ENCODE measurements at regions not wholly inside any gene's neighbourhood (a gene's known extent, or its start where the extent isn't known, plus 50 kb on each side); places are given as distances from the start of the nearest gene placed in this dataset.

DNA sequence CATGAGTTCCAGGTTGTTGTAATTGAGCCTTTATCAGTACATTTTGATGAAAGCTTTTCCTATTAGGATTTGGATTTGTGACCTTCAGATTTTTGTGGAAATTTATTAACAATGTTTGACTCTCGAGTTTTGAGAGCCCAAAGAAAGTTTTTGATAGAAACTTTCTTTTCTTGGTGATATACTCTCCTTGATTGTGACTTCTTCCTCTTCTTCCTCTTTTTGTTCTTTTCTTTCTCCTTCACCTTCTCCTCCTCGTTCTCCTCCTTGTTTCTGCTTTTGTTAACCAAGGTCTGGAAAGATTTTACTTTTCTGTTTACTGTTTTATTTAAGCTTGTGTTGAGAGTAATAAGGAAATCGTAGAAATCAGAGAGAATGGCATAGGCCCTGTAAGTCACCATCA, 182.4 kb downstream of the TRIM27 start:
- H3K4me3 Mint-ChIP-seq: no peak overlapping the region
- H3K9me3 Mint-ChIP-seq: peaks cover 23% of the 10 kb centered on the region
- H3K36me3 Mint-ChIP-seq (ENCODE audit: low read depth): peaks cover 12% of the 10 kb centered on the region
- peaks cover 9% of the 10 kb centered on the region for H3K4me1 Mint-ChIP-seq (ENCODE audit: low read depth)
- H3K27me3 Mint-ChIP-seq (ENCODE audit: low read depth): peaks cover 62% of the 10 kb centered on the region
- H3K27ac Mint-ChIP-seq: no peak overlapping the region

DNA sequence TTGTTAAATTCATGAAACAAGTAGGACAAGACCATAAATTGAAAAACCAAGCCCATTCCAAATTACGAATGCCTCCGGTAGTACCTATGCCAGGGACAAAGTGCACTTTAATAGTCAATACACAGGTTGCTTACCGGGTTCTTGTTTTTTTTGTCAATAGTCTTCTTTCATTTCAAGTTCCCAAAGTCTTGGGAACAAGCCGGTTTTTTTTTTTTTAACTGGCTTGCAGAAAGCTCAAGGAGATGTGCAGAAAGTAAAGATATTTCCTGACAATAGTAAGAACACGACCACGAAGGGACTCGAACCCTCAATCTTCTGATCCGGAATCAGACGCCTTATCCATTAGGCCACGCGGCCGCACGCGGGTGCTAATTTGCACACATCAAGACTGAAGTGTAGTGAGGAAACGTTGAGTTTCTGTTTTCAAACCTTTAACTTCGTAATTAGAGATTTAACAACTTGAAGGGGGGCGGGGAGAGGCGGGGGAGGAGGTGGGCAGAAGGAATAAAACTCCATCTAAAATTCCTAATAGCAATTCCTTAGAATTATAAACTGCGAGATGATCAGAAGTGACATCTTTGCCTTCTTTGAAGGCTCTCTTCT, 181.0 kb downstream of the TRIM27 start:
- Mint-ChIP-seq H3K27ac (no peak overlapping the region), H3K36me3 (ENCODE audit: low read depth) (peaks cover 10% of the 10 kb centered on the region), H3K27me3 (ENCODE audit: low read depth) (peaks cover 60% of the 10 kb centered on the region), H3K4me3 (no peak overlapping the region), H3K4me1 (ENCODE audit: low read depth) (peaks cover 7% of the 10 kb centered on the region), H3K9me3 (peaks cover 22% of the 10 kb centered on the region)

DNA sequence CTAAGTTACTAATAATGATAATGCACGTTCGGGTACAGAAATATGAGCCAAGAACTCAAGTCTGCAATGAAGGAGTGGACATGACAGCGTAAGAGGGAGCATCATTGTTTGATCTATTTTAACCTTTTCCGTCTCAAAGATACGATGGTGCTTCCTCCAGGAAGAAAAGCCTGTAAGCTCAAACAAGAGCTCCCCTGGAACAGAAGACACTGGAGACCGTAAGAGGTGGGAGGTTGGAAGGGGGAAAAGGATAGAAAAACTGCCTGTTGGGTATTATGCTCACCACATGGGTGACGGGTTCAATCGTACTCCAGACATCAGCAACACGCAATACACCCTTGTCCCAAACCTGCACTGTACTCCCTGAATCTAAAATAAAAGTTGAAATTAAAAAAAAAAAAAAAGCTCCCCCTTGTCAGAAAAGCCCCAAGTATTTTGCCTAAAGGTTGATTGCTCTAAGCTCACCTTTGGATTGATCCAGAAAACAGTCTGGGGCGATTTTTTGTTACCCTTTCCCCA, 180.5 kb downstream of the TRIM27 start:
- no peak overlapping the region for H3K4me3 Mint-ChIP-seq
- peaks cover 56% of the 10 kb centered on the region for H3K27me3 Mint-ChIP-seq (ENCODE audit: low read depth)
- peaks cover 4% of the 10 kb centered on the region for H3K4me1 Mint-ChIP-seq (ENCODE audit: low read depth)
- H3K9me3 Mint-ChIP-seq: peaks cover 20% of the 10 kb centered on the region
- no peak overlapping the region for H3K27ac Mint-ChIP-seq
- peaks cover 6% of the 10 kb centered on the region for H3K36me3 Mint-ChIP-seq (ENCODE audit: low read depth)

GRCh38 chr6:28747083-28747630, 176.6 kb downstream of the TRIM27 start:
- no peaks in the 10 kb centered on the region for H3K36me3 Mint-ChIP-seq (ENCODE audit: low read depth)
- H3K9me3 Mint-ChIP-seq: peaks cover 14% of the 10 kb centered on the region
- peak overlapping the region; percentile 2 for H3K27ac Mint-ChIP-seq

GRCh38 chr6:28747631-28748157, 176.1 kb downstream of the TRIM27 start:
- Mint-ChIP-seq H3K36me3 (ENCODE audit: low read depth) (no peaks in the 10 kb centered on the region), H3K4me1 (ENCODE audit: low read depth) (no peaks in the 10 kb centered on the region), H3K27me3 (ENCODE audit: low read depth) (peaks cover 43% of the 10 kb centered on the region), H3K4me3 (no peak overlapping the region), H3K27ac (peak overlapping the region; percentile 2), H3K9me3 (peaks cover 14% of the 10 kb centered on the region)

More at GRCh38 chr6:28747083-28747630, 176.6 kb downstream of the TRIM27 start:
- Mint-ChIP-seq H3K4me1 (ENCODE audit: low read depth) (no peaks in the 10 kb centered on the region), H3K27me3 (ENCODE audit: low read depth) (peaks cover 44% of the 10 kb centered on the region), H3K4me3 (no peak overlapping the region)

DNA sequence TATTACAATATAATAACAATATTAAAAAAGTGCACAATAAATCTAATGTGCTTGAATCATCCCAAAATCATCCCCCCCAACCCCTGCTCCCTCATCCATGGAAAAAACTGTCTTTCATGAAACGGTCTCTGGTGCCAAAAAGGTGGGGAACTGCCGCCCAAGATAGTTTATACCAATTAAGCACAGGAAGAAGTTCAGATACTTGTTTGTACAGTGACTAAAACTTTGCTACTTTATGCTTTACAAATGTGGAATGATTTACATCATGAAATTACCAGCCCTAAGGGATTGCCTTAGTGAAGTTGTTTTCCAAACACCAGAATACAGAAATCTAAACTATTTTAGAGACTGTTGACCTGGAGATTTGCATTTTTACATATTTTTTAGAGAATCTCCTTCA, 175.6 kb downstream of the TRIM27 start:
- Mint-ChIP-seq H3K4me1 (ENCODE audit: low read depth) (no peaks in the 10 kb centered on the region), H3K36me3 (ENCODE audit: low read depth) (no peaks in the 10 kb centered on the region), H3K9me3 (peaks cover 14% of the 10 kb centered on the region), H3K27me3 (ENCODE audit: low read depth) (peaks cover 38% of the 10 kb centered on the region), H3K4me3 (no peak overlapping the region), H3K27ac (no peak overlapping the region)

DNA sequence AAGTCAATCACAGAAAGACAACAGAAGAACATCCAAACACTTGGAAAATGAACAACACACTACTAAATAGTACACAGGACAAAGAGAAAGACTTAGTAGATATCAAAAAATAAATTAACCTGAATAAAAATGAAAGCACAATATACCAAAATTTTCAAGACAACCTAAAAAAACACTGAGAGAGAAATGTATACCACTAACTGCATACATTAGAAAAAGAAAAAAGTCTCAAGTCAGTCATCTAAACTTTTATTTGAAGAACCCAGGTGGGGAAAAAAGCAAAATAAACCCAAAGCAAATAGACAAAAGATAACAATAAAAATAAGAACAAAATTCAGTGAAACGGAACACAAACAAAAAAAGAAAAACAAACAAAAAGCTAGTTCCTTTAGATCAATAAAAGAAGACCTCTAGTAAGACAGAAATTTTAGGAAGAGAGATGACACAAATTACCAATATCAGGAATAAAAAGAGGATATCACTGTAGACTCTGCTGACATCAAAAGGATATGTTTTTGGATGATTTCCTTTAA, 172.8 kb downstream of the TRIM27 start:
- Mint-ChIP-seq H3K4me3 (no peak overlapping the region), H3K4me1 (ENCODE audit: low read depth) (no peaks in the 10 kb centered on the region), H3K36me3 (ENCODE audit: low read depth) (no peaks in the 10 kb centered on the region), H3K27me3 (ENCODE audit: low read depth) (peaks cover 19% of the 10 kb centered on the region), H3K9me3 (peaks cover 14% of the 10 kb centered on the region), H3K27ac (no peak overlapping the region)

DNA sequence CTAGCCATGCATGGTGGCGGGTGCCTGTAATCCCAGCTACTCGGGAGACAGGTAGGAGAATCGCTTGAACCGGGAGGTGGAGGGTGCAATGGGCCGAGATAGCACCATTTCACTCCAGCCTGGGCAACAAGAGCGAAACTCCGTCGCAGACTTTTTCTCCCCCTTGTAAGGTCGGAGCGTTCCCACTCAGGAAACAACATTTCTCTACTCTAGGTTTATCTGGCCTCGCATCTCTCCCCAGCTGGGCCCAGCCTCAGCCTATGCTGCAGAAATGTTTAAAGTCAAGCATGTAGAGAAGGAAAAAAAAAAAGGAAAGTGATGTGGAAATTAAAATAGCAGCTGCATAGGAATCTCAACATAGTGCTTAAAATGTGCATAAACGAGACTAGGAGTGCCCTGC, 172.3 kb downstream of the TRIM27 start:
- H3K36me3 Mint-ChIP-seq (ENCODE audit: low read depth): no peaks in the 10 kb centered on the region
- no peaks in the 10 kb centered on the region for H3K4me1 Mint-ChIP-seq (ENCODE audit: low read depth)
- H3K27me3 Mint-ChIP-seq (ENCODE audit: low read depth): peaks cover 17% of the 10 kb centered on the region
- no peak overlapping the region for H3K27ac Mint-ChIP-seq
- peaks cover 14% of the 10 kb centered on the region for H3K9me3 Mint-ChIP-seq
- no peak overlapping the region for H3K4me3 Mint-ChIP-seq

- no peak overlapping the region for H3K4me3 Mint-ChIP-seq
- H3K36me3 Mint-ChIP-seq (ENCODE audit: low read depth): no peaks in the 10 kb centered on the region
- H3K9me3 Mint-ChIP-seq: peaks cover 14% of the 10 kb centered on the region
- H3K4me1 Mint-ChIP-seq (ENCODE audit: low read depth): no peaks in the 10 kb centered on the region
- H3K27me3 Mint-ChIP-seq (ENCODE audit: low read depth): peaks cover 15% of the 10 kb centered on the region
- H3K27ac Mint-ChIP-seq: no peak overlapping the region
Observed at GRCh38 chr6:28751963-28752350, 171.8 kb downstream of the TRIM27 start.

GRCh38 chr6:28757429-28758045, 166.2 kb downstream of the TRIM27 start:
- H3K36me3 Mint-ChIP-seq (ENCODE audit: low read depth): no peaks in the 10 kb centered on the region
- no peaks in the 10 kb centered on the region for H3K27me3 Mint-ChIP-seq (ENCODE audit: low read depth)
- no peaks in the 10 kb centered on the region for H3K9me3 Mint-ChIP-seq
- H3K4me1 Mint-ChIP-seq (ENCODE audit: low read depth): no peaks in the 10 kb centered on the region
- H3K27ac Mint-ChIP-seq: no peak overlapping the region
- H3K4me3 Mint-ChIP-seq: no peak overlapping the region

GRCh38 chr6:28758046-28758817, 165.6 kb downstream of the TRIM27 start:
- H3K9me3 Mint-ChIP-seq: no peaks in the 10 kb centered on the region
- H3K36me3 Mint-ChIP-seq (ENCODE audit: low read depth): no peaks in the 10 kb centered on the region
- H3K4me3 Mint-ChIP-seq: no peak overlapping the region
- H3K27me3 Mint-ChIP-seq (ENCODE audit: low read depth): no peaks in the 10 kb centered on the region
- no peaks in the 10 kb centered on the region for H3K4me1 Mint-ChIP-seq (ENCODE audit: low read depth)
- no peak overlapping the region for H3K27ac Mint-ChIP-seq

DNA sequence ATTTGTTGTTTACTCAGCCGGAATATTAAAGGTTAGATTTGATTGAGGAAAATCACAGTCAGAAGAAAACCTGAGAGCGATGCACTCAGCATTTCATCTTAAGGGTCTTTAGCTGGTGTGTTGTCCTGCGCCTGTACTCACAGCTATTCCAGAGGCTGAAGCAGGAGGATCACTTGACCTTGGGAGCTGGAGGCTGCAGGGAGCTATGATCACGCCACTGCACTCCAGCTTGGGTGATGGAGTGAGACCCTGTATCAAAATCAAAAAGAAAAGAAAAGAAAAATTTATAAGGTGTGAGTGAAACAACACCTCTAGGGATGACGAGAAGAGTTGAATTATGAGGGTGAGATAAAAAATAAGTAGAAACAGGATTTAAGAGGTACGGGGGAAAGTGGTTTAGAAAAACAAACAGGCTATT, 165.0 kb downstream of the TRIM27 start:
- no peak overlapping the region for H3K27ac Mint-ChIP-seq
- no peaks in the 10 kb centered on the region for H3K4me1 Mint-ChIP-seq (ENCODE audit: low read depth)
- H3K4me3 Mint-ChIP-seq: no peak overlapping the region
- H3K9me3 Mint-ChIP-seq: no peaks in the 10 kb centered on the region
- peaks cover 3% of the 10 kb centered on the region for H3K27me3 Mint-ChIP-seq (ENCODE audit: low read depth)
- H3K36me3 Mint-ChIP-seq (ENCODE audit: low read depth): no peaks in the 10 kb centered on the region

- H3K27ac Mint-ChIP-seq: no peak overlapping the region
- H3K36me3 Mint-ChIP-seq (ENCODE audit: low read depth): no peaks in the 10 kb centered on the region
- H3K27me3 Mint-ChIP-seq (ENCODE audit: low read depth): peaks cover 51% of the 10 kb centered on the region
- H3K4me1 Mint-ChIP-seq (ENCODE audit: low read depth): no peaks in the 10 kb centered on the region
- no peak overlapping the region for H3K4me3 Mint-ChIP-seq
- peaks cover 7% of the 10 kb centered on the region for H3K9me3 Mint-ChIP-seq
Observed at GRCh38 chr6:28764014-28764723, 159.6 kb downstream of the TRIM27 start.

All from T-helper 1 cell treated with Interleukin-12 subunit alpha and Interleukin-12 subunit beta and Interleukin-4 antibody, amounts not matched to agents 30 μg/mL and 1 μg/mL, for 36 hours (primary cell).